Mucosa of rectum (tissue), 2 donors: ENCODE measurements at regions not wholly inside any gene's neighbourhood (a gene's known extent, or its start where the extent isn't known, plus 50 kb on each side); places are given as distances from the start of the nearest gene placed in this dataset.
"Not testable (repeated sequence)": the region's sequence is repeated elsewhere in the genome, so short reads cannot be mapped to it uniquely, and the experiment has no call there.

Experiments
- H3K27ac ChIP-seq, 2 donors: one replicate each; pipeline ENCODE4 v1.7.0; 2013; ENCODE audit warnings: inconsistent platforms in 2 of 2, low read depth in 2 of 2, low read length in 2 of 2
- H3K27me3 ChIP-seq, 2 donors: one replicate each; pipeline ENCODE4 v1.7.0; 2013; ENCODE audit warnings: low read length in 2 of 2; ENCODE audit not compliant: control insufficient read depth in 2 of 2, insufficient read depth in 2 of 2
- H3K36me3 ChIP-seq, 2 donors: one replicate each; pipeline ENCODE4 v1.7.0; 2013; ENCODE audit warnings: low read length in 2 of 2; ENCODE audit not compliant: control insufficient read depth in 2 of 2, insufficient read depth in 2 of 2
- H3K4me1 ChIP-seq, 2 donors: one replicate each; pipeline ENCODE4 v1.7.0; 2013; ENCODE audit warnings: low read length in 2 of 2, mild to moderate bottlenecking in 1 of 2; ENCODE audit not compliant: control insufficient read depth in 2 of 2, insufficient read depth in 2 of 2
- H3K4me3 ChIP-seq, 2 donors: one replicate each; pipeline ENCODE4 v1.7.0; 2013; ENCODE audit warnings: low read length in 2 of 2
- H3K9ac ChIP-seq, 2 donors: one replicate each; pipeline ENCODE4 v1.7.0; 2013; ENCODE audit warnings: low read length in 2 of 2, low read depth in 1 of 2, mild to moderate bottlenecking in 1 of 2
- H3K9me3 ChIP-seq, 2 donors: one replicate each; pipeline ENCODE4 v1.7.0; 2013; ENCODE audit warnings: low read length in 2 of 2; ENCODE audit not compliant: control insufficient read depth in 2 of 2
- donor health status: healthy.
- donor health status: Normal muscosa, but diverticular disease.

GRCh38 chr12:131192951-131193350 lies 239.2 kb downstream of the ADGRD1 start:
- no peak overlapping the region for H3K9ac ChIP-seq
- H3K27me3 ChIP-seq, result no peaks in the 10 kb centered on the region
- H3K4me3 ChIP-seq, result no peak overlapping the region
- no peak overlapping the region for H3K27ac ChIP-seq
- no peaks in the 10 kb centered on the region for H3K4me1 ChIP-seq
- no peaks in the 10 kb centered on the region for H3K36me3 ChIP-seq
- no peaks in the 10 kb centered on the region for H3K9me3 ChIP-seq

- H3K9me3 ChIP-seq, result no peaks in the 10 kb centered on the region
- no peaks in the 10 kb centered on the region for H3K36me3 ChIP-seq
- H3K27ac ChIP-seq, result no peak overlapping the region
- H3K4me1 ChIP-seq, result no peaks in the 10 kb centered on the region
- no peak overlapping the region for H3K9ac ChIP-seq
- no peaks in the 10 kb centered on the region for H3K27me3 ChIP-seq
- no peak overlapping the region for H3K4me3 ChIP-seq
These were observed 240.5 kb downstream of the ADGRD1 start for GRCh38 chr12:131194166-131194565.

GRCh38 chr12:131195796-131196195 lies 242.1 kb downstream of the ADGRD1 start:
- no peaks in the 10 kb centered on the region for H3K9me3 ChIP-seq
- no peaks in the 10 kb centered on the region for H3K4me1 ChIP-seq
- H3K9ac ChIP-seq, result no peak overlapping the region
- no peak overlapping the region for H3K4me3 ChIP-seq
- H3K36me3 ChIP-seq, result no peaks in the 10 kb centered on the region
- H3K27ac ChIP-seq, result no peak overlapping the region
- H3K27me3 ChIP-seq, result no peaks in the 10 kb centered on the region

GRCh38 chr12:131196220-131196619 lies 242.5 kb downstream of the ADGRD1 start:
- H3K4me1 ChIP-seq, result no peaks in the 10 kb centered on the region
- H3K9me3 ChIP-seq, result no peaks in the 10 kb centered on the region
- H3K9ac ChIP-seq, result no peak overlapping the region
- H3K4me3 ChIP-seq, result no peak overlapping the region
- no peaks in the 10 kb centered on the region for H3K27me3 ChIP-seq
- no peak overlapping the region for H3K27ac ChIP-seq
- no peaks in the 10 kb centered on the region for H3K36me3 ChIP-seq

- Histone ChIP-seq H3K27me3 (no peaks in the 10 kb centered on the region), H3K4me3 (no peak overlapping the region), H3K4me1 (no peaks in the 10 kb centered on the region), H3K9ac (no peak overlapping the region), H3K9me3 (no peaks in the 10 kb centered on the region), H3K36me3 (no peaks in the 10 kb centered on the region), H3K27ac (no peak overlapping the region)
These were observed 243.8 kb downstream of the ADGRD1 start for GRCh38 chr12:131197490-131197889.

GRCh38 chr12:131199221-131199620 lies 245.5 kb downstream of the ADGRD1 start:
- Histone ChIP-seq H3K27ac (no peak overlapping the region), H3K9me3 (no peaks in the 10 kb centered on the region), H3K36me3 (no peaks in the 10 kb centered on the region), H3K27me3 (no peaks in the 10 kb centered on the region), H3K4me3 (no peak overlapping the region), H3K4me1 (no peaks in the 10 kb centered on the region), H3K9ac (no peak overlapping the region)

GRCh38 chr12:131201912-131202311 lies 248.2 kb downstream of the ADGRD1 start:
- H3K9ac ChIP-seq, H3K4me3 ChIP-seq, H3K27me3 ChIP-seq, H3K9me3 ChIP-seq, H3K4me1 ChIP-seq, H3K27ac ChIP-seq, H3K36me3 ChIP-seq: not testable (repeated sequence)

GRCh38 chr12:131202592-131203378 lies 249.1 kb downstream of the ADGRD1 start:
- H3K27me3 ChIP-seq, result no peaks in the 10 kb centered on the region
- no peaks in the 10 kb centered on the region for H3K4me1 ChIP-seq
- H3K9me3 ChIP-seq, result no peaks in the 10 kb centered on the region
- no peak overlapping the region for H3K27ac ChIP-seq
- H3K36me3 ChIP-seq, result no peaks in the 10 kb centered on the region
- H3K9ac ChIP-seq, result no peak overlapping the region
- H3K4me3 ChIP-seq, result no peak overlapping the region

- Histone ChIP-seq H3K9me3 (no peaks in the 10 kb centered on the region), H3K9ac (no peak overlapping the region), H3K36me3 (no peaks in the 10 kb centered on the region), H3K27ac (no peak overlapping the region), H3K27me3 (no peaks in the 10 kb centered on the region), H3K4me3 (no peak overlapping the region), H3K4me1 (no peaks in the 10 kb centered on the region)
These were observed 250.1 kb downstream of the ADGRD1 start for GRCh38 chr12:131203666-131204415.

GRCh38 chr12:131204416-131205274 lies 250.9 kb downstream of the ADGRD1 start:
- no peaks in the 10 kb centered on the region for H3K36me3 ChIP-seq
- no peak overlapping the region for H3K4me3 ChIP-seq
- H3K9me3 ChIP-seq, result no peaks in the 10 kb centered on the region
- H3K9ac ChIP-seq, result no peak overlapping the region
- H3K4me1 ChIP-seq, result no peaks in the 10 kb centered on the region
- H3K27me3 ChIP-seq, result no peaks in the 10 kb centered on the region
- H3K27ac ChIP-seq, result no peak overlapping the region
